Loucy (cell line): ENCODE measurements at regions not wholly inside any gene's neighbourhood (a gene's known extent, or its start where the extent isn't known, plus 50 kb on each side); places are given as distances from the start of the nearest gene placed in this dataset.

Experiments
- H2AFZ ChIP-seq: fragments of 200-600 bp; sonication (generic); 2 replicates; pipeline ENCODE4 v1.6.0; 2016; ENCODE audit warnings: antibody characterized with exemption, mild to moderate bottlenecking, low read length, moderate library complexity
- H3F3A ChIP-seq: fragments of 200-600 bp; 2 replicates; pipeline ENCODE4 v1.6.0; 2016; ENCODE audit warnings: antibody characterized with exemption, low read depth, mild to moderate bottlenecking
- H3K27me3 ChIP-seq: fragments of 200-600 bp; sonication (generic); 2 replicates; pipeline ENCODE4 v1.6.1; 2014; ENCODE audit warnings: low read length, mild to moderate bottlenecking; ENCODE audit not compliant: insufficient read depth, poor library complexity, severe bottlenecking
- H3K36me3 ChIP-seq: fragments of 200-600 bp; sonication (generic); 2 replicates; pipeline ENCODE4 v1.6.1; 2016; ENCODE audit warnings: low read length; ENCODE audit not compliant: insufficient read depth
- H3K4me1 ChIP-seq: fragments of 200-600 bp; sonication (generic); 2 replicates; pipeline ENCODE4 v1.5.1; 2014; ENCODE audit warnings: low read length, mild to moderate bottlenecking; ENCODE audit not compliant: insufficient read depth, poor library complexity, severe bottlenecking
- H3K4me2 ChIP-seq: fragments of 200-600 bp; sonication (generic); 2 replicates; pipeline ENCODE4 v1.6.0; 2014; ENCODE audit warnings: antibody characterized with exemption, low read length, low read depth, mild to moderate bottlenecking; ENCODE audit not compliant: poor library complexity, severe bottlenecking
- H3K4me3 ChIP-seq: fragments of 200-600 bp; sonication (generic); 2 replicates; pipeline ENCODE4 v1.5.1; 2014; ENCODE audit warnings: low read length, mild to moderate bottlenecking, mixed read lengths; ENCODE audit not compliant: poor library complexity, severe bottlenecking
- H3K79me2 ChIP-seq: fragments of 200-600 bp; sonication (generic); 2 replicates; pipeline ENCODE4 v1.6.1; 2014; ENCODE audit warnings: low read length; ENCODE audit not compliant: insufficient read depth
- H3K9ac ChIP-seq: fragments of 200-600 bp; sonication (generic); 2 replicates; pipeline ENCODE4 v1.6.0; 2014; ENCODE audit warnings: mild to moderate bottlenecking, low read depth, low read length, moderate library complexity; ENCODE audit not compliant: poor library complexity, severe bottlenecking
- H3K9me2 ChIP-seq: fragments of 200-600 bp; sonication (generic); replicated peaks from 2 replicates; pipeline ENCODE4 v1.6.1; 2016; ENCODE audit warnings: low read depth, low read length, mixed read lengths
- H3K9me3 ChIP-seq: fragments of 200-600 bp; sonication (generic); 2 replicates; pipeline ENCODE4 v1.6.1; 2014; ENCODE audit warnings: mild to moderate bottlenecking, antibody characterized with exemption, low read length, low read depth; ENCODE audit not compliant: insufficient read depth
- H4K20me1 ChIP-seq: fragments of 200-600 bp; sonication (generic); 2 replicates; pipeline ENCODE4 v1.6.0; 2014; ENCODE audit warnings: antibody characterized with exemption, low read length, mild to moderate bottlenecking; ENCODE audit not compliant: insufficient read depth, poor library complexity, severe bottlenecking
- CTCF ChIP-seq: fragments of 200-600 bp; sonication (generic); conservative IDR thresholded peaks from 2 replicates; pipeline ENCODE4 v1.5.1; 2014; ENCODE audit warnings: mild to moderate bottlenecking, antibody characterized with exemption, low read length
- EZH2phosphoT487 ChIP-seq: fragments of 200-600 bp; IDR thresholded peaks from 2 replicates; pipeline ENCODE4 v1.6.1; 2018; ENCODE audit warnings: antibody characterized with exemption, mild to moderate bottlenecking, moderate library complexity, borderline replicate concordance

- Histone ChIP-seq H3K27me3 (no peaks in the 10 kb centered on the region), H3K36me3 (no peaks in the 10 kb centered on the region), H3K4me2 (peak overlapping the region; percentile 59), H2AFZ (peak overlapping the region; percentile 86; the same call in 1 of the 2 replicates), H3K79me2 (no peaks in the 10 kb centered on the region), H3K4me1 (no peaks in the 10 kb centered on the region), H4K20me1 (no peaks in the 10 kb centered on the region), H3F3A (no peaks in the 10 kb centered on the region), H3K4me3 (no peak overlapping the region), H3K9ac (no peak overlapping the region), H3K9me2 (no peaks in the 10 kb centered on the region), H3K9me3 (no peaks in the 10 kb centered on the region)
- TF ChIP-seq CTCF = no peak
- TF ChIP-seq EZH2phosphoT487 = no peak
Observed at GRCh38 chr13:74576420-74576819, 442.2 kb upstream of the KLF12 start.

- Histone ChIP-seq H3K9ac (no peak overlapping the region), H2AFZ (peak overlapping the region; percentile 86), H3K4me3 (peak overlapping the region; percentile 52)
Observed at GRCh38 chr13:74575729-74576125, 441.5 kb upstream of the KLF12 start.

GRCh38 chr13:74574964-74575728 lies 440.9 kb upstream of the KLF12 start:
- peak overlapping the region; percentile 59 for H3K4me2 ChIP-seq
- peak overlapping the region; percentile 52 for H3K4me3 ChIP-seq
- no peaks in the 10 kb centered on the region for H3K27me3 ChIP-seq
- H3K9me2 ChIP-seq = no peaks in the 10 kb centered on the region
- no peaks in the 10 kb centered on the region for H3F3A ChIP-seq
- no peaks in the 10 kb centered on the region for H3K9me3 ChIP-seq
- no peaks in the 10 kb centered on the region for H3K79me2 ChIP-seq
- H4K20me1 ChIP-seq = no peaks in the 10 kb centered on the region
- H3K9ac ChIP-seq = no peak overlapping the region
- H2AFZ ChIP-seq = peak overlapping the region; percentile 86
- no peaks in the 10 kb centered on the region for H3K4me1 ChIP-seq
- no peaks in the 10 kb centered on the region for H3K36me3 ChIP-seq
- TF ChIP-seq EZH2phosphoT487 = no peak
- no peak for TF ChIP-seq CTCF

More at GRCh38 chr13:74575729-74576125, 441.5 kb upstream of the KLF12 start:
- Histone ChIP-seq H3F3A (no peaks in the 10 kb centered on the region), H3K36me3 (no peaks in the 10 kb centered on the region), H3K9me2 (no peaks in the 10 kb centered on the region), H4K20me1 (no peaks in the 10 kb centered on the region), H3K4me2 (peak overlapping the region; percentile 59), H3K27me3 (no peaks in the 10 kb centered on the region), H3K79me2 (no peaks in the 10 kb centered on the region), H3K9me3 (no peaks in the 10 kb centered on the region), H3K4me1 (no peaks in the 10 kb centered on the region)
- TF ChIP-seq CTCF (no peak), EZH2phosphoT487 (no peak)
